HUDEP-2 (cell line): ENCODE measurements at regions not wholly inside any gene's neighbourhood (a gene's known extent, or its start where the extent isn't known, plus 50 kb on each side); places are given as distances from the start of the nearest gene placed in this dataset.
A peak's percentile ranks its signal among the peaks of the same experiment; 100 is the strongest.
"Not testable (repeated sequence)": the region's sequence is repeated elsewhere in the genome, so short reads cannot be mapped to it uniquely, and the experiment has no call there.

Experiments used
- DNase-seq, 76 experiments: peaks; one replicate each; lab custom pipeline; 2025; ENCODE audit not compliant: unreplicated experiment in 76 of 76; lab: John Stamatoyannopoulos, UW

DNA sequence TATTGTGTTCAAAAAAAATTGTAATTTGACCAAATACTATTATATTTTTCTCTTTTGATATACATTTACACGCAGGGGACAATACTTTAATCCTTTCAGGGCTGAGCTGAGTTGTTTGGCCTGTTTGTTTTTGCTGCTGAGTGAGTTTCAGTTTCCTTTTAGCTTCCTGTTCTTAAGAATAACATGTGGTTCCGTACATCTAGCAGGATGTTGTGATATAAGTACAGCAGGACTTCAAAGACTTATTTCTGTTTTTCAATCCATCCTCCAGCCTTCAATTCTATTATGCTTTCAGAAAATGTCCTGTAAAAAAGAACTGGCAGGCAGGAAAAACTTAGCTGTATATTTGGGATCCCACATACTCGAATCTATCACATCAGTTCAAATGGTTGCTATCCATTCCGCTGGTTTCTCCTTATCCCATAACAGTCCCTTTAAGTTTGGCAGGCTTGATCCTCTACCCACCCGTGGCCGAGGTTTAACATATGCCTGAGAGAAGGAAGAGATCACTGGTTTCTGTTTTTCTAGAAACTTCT is 1037.3 kb upstream of the ACO1 start:
- DNase-seq: peak in 5 of 76 experiments; percentile 1 to 13 (median 10)

DNA sequence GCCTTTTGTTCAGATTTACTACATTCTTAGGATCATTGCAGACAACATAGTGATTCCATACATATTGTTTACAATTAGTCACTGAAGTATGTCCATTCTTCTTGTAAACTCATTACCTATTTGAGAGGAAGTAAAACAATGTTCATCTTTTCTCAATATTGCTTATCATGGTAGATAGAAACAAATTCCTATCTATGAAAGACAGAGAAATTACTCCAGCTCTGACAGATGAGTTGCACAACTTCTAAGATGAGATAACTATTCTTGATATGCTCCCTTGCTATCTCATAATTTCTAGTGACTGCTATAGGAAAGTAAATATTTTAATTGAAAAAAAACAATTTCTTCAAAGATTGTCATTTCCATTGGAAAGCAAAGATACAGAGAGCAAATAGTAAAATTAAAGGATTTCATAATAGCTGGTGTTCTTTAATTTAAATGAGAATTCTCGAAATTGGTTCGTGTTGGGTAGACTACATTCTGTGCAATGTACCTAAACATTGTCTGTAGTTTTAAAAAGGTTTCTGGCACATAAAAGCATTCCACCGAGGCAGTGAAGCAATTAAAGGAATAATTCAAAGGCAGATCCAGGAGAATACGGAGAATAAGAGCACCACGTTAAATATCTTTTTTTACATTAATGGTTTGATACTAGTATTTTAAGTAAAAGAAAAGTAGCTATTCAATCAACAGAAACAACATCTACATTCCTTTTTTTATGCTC is 1029.1 kb upstream of the ACO1 start:
- no peak for DNase-seq

DNA sequence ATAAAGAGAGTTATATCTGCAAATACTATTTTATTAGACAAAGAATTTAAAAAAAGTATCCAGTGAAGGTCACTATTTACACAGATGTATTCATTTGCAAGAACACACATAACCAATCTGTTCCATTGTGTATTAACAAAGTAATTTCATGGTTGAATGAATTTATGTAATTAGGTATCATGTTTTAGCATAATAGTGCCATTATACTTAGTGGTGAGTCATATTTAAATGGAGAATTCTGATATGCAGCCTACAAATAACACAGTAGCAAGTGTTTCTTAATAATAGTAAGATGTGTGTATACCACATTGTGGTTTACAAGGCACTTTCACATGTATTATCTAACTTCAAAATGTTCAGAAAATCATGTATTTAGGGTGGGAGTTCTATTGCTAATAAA is 1028.5 kb upstream of the ACO1 start:
- no peak for DNase-seq

DNA sequence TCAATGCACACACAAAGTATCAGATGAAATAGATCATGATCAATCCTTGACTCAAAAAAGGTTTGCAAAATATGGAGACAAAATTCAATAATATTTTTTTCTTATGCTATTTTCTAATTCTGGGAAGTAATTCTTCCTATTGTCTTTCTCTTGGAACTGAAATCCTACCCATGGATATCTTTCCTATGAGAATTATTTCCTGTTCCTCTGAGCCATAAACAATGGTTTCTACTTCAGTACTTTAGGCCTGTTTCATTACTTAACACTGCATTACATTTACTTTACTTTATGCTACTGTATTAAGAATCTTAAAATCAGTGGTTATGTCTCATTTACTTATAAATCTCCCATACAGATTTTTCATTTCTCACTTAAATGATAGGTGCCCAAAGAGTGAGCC is 1025.4 kb upstream of the ACO1 start:
- no peak for DNase-seq

DNA sequence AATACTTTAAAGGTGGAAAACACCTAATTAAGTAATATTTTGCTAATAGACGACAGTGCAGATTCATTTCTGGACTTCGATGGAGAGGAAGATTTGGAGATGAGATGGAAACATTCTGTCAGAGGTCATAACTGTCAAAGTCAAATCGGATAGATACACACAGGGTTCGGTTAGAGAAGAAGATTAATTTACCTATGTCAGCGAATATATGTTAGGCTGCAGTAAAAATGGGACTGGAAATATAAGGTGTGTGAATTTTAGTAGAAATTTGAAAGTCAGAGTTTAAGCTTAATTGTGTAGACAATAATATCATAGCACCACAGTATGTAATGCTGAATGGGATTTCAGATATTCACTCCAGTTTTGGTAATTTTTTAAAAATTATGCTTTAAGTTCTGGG is 1020.3 kb upstream of the ACO1 start:
- DNase-seq: no peak

DNA sequence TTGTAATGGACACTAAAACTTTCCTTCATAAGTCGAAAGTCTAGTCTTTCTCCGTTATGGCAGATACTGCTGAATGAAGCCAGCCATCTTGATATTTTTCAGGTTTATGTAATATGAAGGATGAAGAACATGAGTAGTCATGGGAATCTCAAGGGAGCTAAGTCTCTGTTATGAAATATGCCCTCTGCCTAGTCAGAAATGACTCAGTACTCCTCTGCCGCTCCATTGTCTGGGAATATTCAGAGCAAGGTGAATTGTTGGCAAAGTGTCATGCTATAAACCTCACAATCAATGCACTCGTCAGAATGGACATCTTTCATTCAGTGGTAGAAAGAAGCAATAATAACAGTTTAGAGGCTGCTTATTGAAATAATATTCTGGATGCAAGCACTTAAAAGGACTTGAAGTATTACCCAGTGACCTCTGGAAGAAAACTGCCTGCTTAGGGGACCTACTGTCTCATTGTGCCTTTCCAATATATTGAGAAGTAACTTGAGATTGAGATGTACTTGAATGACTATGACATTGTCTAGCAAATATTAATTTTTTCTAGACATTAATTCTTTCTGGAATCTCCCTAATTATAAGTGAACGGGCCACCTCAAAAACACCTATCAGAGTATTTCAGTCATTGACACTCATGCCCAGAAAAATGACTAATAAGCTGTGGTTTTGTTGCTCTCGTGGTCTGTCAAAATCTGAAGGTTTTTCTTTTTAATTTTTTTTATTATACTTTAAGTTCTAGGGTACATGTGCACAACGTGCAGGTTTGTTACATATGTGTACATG is 1011.5 kb upstream of the ACO1 start:
- no peak for DNase-seq

DNA sequence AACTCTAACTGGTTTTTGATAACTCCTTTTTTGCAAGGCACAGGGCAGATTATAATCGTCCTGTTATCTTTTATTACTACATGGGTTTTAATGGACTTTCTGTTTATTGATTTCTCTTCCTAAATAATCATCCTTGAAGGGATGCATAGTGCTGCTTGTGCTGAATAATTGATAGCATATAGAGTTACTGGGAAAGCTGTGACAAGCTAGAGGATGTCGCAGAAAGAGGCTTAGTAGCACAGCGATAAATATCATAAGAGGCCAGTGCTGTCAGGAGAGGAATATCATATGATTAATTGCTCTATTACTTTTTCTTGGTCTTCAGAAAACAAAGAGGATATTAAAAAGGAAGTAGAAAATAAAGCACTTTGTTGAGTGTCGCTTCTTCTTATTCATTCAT is 1007.1 kb upstream of the ACO1 start:
- DNase-seq: no peak

DNA sequence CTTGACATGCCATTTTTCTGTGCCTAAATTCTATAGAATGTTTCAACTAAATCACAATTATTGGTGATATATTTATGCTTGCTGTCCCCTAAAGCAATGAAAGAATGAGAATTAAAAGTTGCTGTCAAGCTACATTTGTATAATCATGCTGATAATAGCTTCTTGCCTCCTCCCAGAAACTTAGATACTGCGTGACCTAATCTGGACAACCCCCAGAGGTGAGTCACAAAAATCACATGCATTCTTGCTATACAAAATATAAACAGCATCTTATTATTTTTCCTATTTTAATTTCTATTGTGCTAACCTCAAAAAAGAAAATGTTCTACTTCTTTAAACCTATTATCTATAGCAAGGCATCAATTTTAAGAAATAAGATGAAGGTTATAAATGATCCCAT is 995.8 kb upstream of the ACO1 start:
- no peak for DNase-seq

DNA sequence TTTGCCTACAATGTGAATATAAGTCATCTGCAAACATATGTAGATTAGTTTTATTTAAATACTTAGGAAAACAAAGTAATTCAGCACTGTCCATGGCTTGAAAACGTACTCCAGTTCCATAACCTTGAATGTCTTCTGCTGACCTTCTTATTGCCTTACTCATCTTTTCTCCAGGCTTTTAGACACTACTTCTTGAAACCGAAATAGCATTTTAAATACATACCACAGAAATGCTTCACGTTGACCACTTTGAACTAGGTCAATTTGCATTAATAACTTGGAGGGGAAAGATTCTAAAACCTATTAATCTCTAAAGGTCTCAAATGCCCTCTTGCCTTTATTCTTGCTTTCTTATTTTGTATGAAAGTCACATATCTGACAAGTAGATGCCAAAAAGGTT is 995.4 kb upstream of the ACO1 start:
- DNase-seq: no peak

DNA sequence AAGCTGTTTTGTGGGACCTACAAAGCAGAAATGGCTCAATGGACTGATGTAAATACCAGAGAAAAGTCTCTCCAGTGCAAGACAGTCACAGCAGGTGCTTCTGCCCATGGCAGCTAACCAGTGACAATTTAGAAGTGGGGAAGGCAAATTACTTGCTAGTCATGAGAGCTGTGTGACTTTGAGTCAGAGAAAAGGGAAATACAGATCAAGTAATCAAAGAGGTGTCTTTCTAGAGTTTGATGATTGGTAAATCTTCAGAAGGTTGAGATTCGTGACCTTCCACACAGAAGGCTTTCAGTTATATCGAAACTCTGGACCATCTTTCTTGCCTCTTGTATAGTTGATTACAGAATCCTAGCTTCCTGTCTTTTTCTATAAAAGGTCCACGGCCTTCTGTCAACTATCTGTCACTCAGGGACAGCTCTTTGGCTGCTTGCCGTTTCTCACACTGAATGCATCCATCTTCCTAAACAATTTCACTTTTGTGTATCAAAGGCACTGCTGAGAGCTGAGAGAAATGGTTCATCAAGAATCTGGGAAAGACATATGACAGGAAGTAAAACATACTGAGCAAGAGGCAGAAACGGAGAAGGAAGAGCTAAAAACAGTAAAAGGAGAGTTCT is 993.9 kb upstream of the ACO1 start:
- DNase-seq: no peak

DNA sequence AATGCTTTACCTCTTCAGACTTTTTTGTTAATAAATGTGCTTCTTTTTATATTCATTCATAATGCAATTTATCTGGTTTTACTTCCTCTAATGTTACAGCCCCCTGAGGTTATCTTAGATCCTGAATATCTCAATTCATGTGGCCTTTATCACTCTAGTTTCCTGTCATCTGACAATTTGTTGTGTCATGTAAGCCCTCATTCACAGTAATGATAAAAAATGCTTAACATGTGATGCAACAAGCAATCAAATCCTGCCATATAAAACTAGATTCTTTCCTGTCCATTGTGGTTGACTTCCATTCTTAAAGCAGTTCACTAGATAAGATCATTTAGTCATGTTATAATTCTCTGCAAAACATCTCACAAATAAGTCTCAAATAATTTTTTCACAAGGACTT is 991.2 kb upstream of the ACO1 start:
- DNase-seq: no peak

DNA sequence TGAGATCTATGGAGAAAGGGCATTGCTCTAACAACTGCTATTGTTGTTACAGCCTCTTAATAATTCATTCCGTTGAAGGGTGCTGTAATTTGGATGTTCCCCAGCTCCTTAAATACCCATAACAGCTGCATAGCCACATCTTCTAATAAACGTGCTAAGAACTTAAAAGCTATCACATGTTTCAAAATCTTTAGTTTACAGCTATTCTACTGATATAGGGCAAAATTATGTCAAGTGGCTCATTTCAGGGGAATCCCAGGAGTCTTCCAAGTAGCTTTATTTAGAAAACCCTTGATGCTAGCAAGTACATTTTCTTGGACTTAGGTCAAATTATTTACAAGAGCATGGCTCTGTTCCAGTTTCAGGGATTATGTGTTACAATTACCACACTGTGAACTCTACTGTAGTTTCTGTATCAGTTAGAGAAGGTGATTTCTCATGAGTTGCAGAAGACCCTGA is 990.4 kb upstream of the ACO1 start:
- no peak for DNase-seq

DNA sequence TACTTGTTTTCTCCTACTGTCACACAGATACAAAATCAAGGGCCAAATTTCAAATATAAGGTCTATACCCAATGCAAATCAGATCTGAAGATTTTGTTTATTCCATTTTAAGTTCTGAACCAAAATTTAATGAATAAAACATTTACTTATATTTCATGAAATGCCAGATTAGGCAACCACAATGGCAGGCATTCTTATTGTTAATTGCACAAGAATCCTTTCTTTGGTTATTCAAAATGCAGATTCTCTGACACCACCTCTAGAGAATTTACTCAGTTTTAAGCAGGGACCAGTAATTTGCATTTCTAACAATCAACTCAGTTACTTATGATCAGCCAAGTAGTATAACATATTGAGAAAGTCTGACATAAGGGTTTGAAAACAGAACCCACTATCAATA is 972.4 kb upstream of the ACO1 start:
- no peak for DNase-seq

DNA sequence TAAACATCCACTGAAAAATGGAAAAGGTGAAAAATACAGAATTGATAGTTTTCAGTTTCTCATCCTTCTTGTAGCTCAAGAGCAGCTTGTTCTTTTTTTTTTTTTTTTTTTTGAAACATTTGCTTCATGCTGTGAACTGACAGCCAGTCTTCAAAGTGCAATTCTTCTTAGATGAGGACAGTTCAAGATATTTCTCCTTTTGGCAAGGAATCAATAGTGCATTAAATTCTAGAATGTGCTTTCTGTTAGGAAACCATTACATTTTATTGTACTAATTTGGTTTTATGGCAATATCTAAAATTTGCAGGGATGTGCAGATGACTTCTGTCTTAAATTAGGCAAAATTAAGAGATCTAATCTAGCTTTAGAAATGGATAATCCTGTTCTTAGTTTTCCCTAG is 969.3 kb upstream of the ACO1 start:
- DNase-seq: no peak

DNA sequence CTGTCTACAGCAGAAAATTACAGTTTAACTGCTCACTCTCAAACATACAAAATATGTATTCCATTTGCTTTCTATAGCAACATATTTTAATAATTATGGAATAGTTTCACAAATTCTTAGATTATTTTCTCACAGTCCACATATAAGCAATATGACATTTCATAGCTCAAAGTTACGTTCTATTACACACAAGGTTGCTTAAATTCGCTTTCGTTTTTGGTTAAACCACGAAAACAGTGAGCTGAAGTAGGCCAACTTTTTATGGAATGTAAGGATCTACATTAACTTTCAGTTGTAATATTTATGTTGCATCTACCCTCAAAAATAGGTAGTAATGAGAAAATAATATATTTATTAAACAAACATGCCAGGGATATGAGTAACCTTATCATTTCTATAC is 966.0 kb upstream of the ACO1 start:
- DNase-seq: no peak

DNA sequence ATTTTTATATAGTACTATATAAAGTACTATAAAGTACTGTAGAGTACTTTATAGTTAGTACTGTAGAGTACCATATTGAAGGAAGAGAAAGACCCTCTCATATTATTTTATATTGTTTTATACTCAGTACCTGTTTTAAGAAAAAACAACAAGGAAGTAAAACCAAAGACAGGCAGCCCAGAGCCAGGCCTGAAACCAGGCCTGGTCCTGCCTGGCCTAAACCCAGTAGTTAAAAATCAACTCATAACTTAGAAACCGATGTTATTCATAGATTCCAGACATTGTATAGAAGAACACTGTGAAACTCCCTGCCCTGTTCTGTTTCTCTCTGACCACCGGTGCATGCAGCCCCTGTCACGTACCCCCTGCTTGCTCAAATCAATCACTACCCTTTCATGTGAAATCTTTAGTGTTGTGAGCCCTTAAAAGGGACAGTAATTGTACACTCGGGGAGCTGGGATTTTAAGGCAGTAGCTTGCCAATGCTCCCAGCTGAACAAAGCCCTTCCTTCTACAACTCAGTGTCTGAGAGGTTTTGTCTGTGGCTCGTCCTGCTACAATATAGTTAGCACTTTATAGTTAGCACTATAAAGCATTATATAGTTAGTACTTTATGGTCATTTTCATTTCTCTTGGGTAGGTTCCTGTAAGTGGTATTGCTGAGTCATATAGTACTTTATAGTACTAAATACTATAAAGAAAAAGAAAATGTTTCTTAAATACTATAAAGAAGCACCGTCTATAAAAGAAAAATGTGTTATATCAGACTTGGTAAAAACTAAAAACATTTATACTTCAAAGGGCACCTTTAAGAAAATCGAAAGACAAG is 940.6 kb upstream of the ACO1 start:
- not testable (repeated sequence) for DNase-seq

DNA sequence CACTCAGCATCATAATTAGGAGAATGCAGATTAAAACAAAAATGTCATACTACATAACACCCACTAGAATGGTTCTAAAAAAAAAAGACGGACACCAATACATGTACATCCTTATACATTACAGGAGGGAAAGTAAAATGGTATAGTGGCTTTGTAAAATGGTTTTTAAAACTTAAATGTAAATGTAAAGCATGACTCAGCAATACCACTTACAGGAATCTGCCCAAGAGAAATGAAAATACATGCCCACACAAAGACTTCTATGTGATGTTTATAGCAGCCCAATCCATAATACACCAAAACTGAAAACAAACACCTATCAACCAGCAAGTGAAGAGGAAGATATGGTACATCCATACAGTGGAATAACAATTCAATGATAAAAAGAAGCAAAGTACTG is 939.1 kb upstream of the ACO1 start:
- DNase-seq: no peak

DNA sequence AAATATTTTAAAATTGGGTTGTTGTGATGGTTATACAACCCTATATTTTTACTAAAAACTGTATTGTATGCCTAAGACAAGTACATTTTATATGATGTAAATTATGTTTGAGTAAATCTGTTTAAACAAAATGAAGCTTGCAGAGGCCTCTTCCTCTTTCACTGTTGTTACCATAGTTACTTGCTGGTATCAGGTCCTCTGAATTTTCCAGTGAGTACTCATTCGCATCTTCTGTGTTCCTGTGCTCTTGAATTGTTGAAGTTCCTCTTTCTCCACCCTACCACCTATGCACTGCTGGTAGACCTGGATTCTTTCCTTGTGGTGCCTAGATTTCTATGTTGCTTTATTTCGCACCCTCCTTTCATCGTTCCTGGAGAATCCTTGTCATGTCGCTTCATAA is 938.5 kb upstream of the ACO1 start:
- DNase-seq: no peak

DNA sequence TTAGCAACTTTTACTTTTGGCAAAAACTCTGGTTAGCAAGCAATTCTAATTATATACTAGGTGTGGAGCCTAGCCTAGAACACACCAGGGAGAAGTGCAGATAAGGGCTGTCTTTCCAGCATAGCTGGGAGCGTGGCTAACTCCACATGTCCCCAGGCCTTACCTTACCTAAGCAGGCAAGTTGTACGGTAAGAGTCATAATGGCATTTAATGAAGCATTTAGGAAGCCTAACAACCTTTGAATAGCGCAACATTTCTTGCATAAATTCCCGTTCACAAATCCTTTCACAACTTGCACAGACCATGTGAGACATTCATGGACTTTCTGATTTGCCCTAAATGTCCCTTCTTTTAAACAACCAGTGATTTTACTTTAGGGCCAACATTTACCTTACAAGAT is 917.4 kb upstream of the ACO1 start:
- DNase-seq: no peak

DNA sequence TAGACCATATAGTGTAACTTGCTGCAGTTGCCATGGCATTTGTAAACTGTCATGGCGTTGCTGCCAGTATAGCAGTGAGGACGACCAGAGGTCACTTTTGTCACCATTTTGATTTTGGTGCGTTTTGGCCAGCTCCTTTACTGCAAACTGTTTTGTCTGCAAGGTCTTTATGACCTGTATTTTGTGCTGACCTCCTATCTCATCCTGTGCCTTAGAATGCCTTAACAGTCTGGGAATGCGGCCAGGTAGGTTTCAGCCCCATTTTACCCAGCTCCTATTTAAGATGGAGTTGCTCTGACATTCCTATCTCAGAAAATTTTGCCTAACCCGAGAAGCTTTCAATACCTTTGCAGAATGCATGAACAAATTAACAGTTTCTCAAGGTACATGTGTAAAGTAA is 914.4 kb upstream of the ACO1 start:
- DNase-seq: no peak

DNA sequence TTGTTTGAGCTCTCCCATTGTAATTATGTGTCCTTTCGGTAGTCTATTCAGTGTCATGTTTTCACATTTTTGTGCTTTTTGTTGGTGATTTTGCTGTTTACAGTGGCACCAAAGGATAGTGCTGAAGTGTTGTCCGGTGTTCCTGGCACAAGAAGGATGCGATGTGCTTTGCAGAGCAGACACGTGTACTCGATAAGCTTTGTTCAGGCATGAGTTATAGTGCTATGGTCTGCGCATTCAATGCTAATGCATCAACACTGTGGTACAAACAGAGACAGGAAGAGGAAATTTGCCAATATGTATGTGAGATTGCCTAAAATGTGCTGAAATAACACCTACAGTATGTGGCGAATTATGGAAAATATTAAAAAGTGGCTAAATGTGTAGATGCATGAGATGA is 913.4 kb upstream of the ACO1 start:
- no peak for DNase-seq
